Heart left ventricle (tissue), 16 donors: ENCODE measurements at regions not wholly inside any gene's neighbourhood (a gene's known extent, or its start where the extent isn't known, plus 50 kb on each side); places are given as distances from the start of the nearest gene placed in this dataset.

Experiments used
- ATAC-seq, 4 donors: fragments of 200-7000 bp; cut with Tn5 transposase; one replicate each; pipeline ENCODE4 v1.9.1; 2020 to 2022; ENCODE audit warnings: moderate library complexity in 4 of 4, mild to moderate bottlenecking in 3 of 4, moderate number of reproducible peaks in 1 of 4
- DNase-seq, 5 donors: peaks; one replicate each; pipeline ENCODE4 v3.0.0-alpha.2; 2020
- H3K27ac ChIP-seq, 12 donors: fragments of 200-600 bp; sonication (generic) in 4 of 12; one replicate each; pipeline versions ENCODE4 v1.5.0 to v1.8.0; 2016 to 2022; ENCODE audit warnings: mild to moderate bottlenecking in 2 of 12
- H3K27me3 ChIP-seq, 9 donors: fragments of 200-600 bp; sonication (generic) in 2 of 9; one replicate each; pipeline versions ENCODE4 v1.5.1 to v1.8.0; 2016 to 2022; ENCODE audit warnings: mild to moderate bottlenecking in 3 of 9
- H3K36me3 ChIP-seq, 9 donors: fragments of 200-600 bp; sonication (generic) in 2 of 9; one replicate each; pipeline versions ENCODE4 v1.5.0 to v1.8.0; 2018 to 2022; ENCODE audit warnings: mild to moderate bottlenecking in 2 of 9
- H3K4me1 ChIP-seq, 12 donors: fragments of 200-600 bp; sonication (generic) in 4 of 12; one replicate each; pipeline versions ENCODE4 v1.5.0 to v1.8.0; 2016 to 2022; ENCODE audit warnings: mild to moderate bottlenecking in 3 of 12
- H3K4me3 ChIP-seq, 12 donors: fragments of 200-600 bp; sonication (generic) in 4 of 12; one replicate each; pipeline versions ENCODE4 v1.5.0 to v1.8.0; 2017 to 2022; ENCODE audit warnings: mild to moderate bottlenecking in 9 of 12, moderate library complexity in 4 of 12
- H3K9me3 ChIP-seq, 12 donors: fragments of 200-600 bp; sonication (generic) in 4 of 12; one replicate each; pipeline versions ENCODE4 v1.5.0 to v1.8.0; 2016 to 2022; ENCODE audit warnings: mild to moderate bottlenecking in 1 of 12
- CTCF ChIP-seq, 12 donors: fragments of 200-600 bp; sonication (generic) in 4 of 12; IDR thresholded peaks; one replicate each; pipeline versions ENCODE4 v1.5.0 to v1.8.0; 2018 to 2022; ENCODE audit warnings: antibody characterized with exemption in 12 of 12, mild to moderate bottlenecking in 5 of 12
- POLR2A ChIP-seq, 2 donors: fragments of 450-650 bp; IDR thresholded peaks; one replicate each; pipeline ENCODE4 v1.6.1; 2017; ENCODE audit warnings: antibody characterized with exemption in 2 of 2, mild to moderate bottlenecking in 2 of 2, moderate library complexity in 2 of 2
- WGBS, 4 donors: extraction: QIAGEN DNeasy Blood & Tissue Kit in 2 of 4; methylation state at CpG; one replicate each; pipeline versions ENCODE4 v1.1.5 to v1.1.7; 2013 to 2018; 5-methylcytosine and 5-hydroxymethylcytosine counted together
- intact Hi-C, 10 donors: fragments of 100-400 bp; cut with DNase I; formaldehyde crosslinking; loops; one replicate each; pipeline versions ENCODE4 v1.11.1 to v1.14.2; 2022
- donor health status: ischemic (EF 13 %, LVEDD 7.1; RV severe dilation, severe dysfunction).
- donor health status: healthy with polysubstance abuse.
- donor health status: DM: no; HTN: yes; CAD: no.
- donor health status: DM: no; HTN: no; CAD: no.
- donor health status: ischemic (EF 25% LVEDD 6.9; RV normal size, moderate dysfunction).
- donor health status: ischemic (EF 25% LVEDD 5.7; RV mildly dilated, moderate dysfunction).
- donor health status: healthy.
- donor health status: DM: yes; HTN: yes; CAD: no.
- donor health status: ischemic (EF 35%, LVEDD 5.7; RV mildly dilated, moderate dysfunction).
- donor health status: nonischemic (EF 11% LVEDD 7.7; RV severe dilation, severe dysfunction).
- donor health status: DM: yes; HTN: yes; CAD: no.
- donor health status: PGD.
- donor health status: ischemic (EF 29% LVEDD 5.4; RV normal size, mild dysfunction).
- donor health status: nonischemic (EF 23%, LVEDD 6.1; RV moderate dilation, normal function).

- Histone ChIP-seq H3K4me1 (no peaks in the 10 kb centered on the region), H3K27me3 (peaks cover 0 to 6% (median 0%) of the 10 kb centered on the region in 9 donors), H3K27ac (no peak overlapping the region), H3K36me3 (no peaks in the 10 kb centered on the region), H3K9me3 (no peaks in the 10 kb centered on the region), H3K4me3 (no peak overlapping the region)
- ATAC-seq (peak in 1 of 4 donors; percentile 52), DNase-seq (no peak)
- WGBS, 4 donors, result 1 to 6% (median 4%) methylated on average over 3 of the region's 3 CpGs
- TF ChIP-seq POLR2A (IDR thresholded peaks at IDR 0.05), result no peak
- TF ChIP-seq CTCF (IDR thresholded peaks at IDR 0.05), result no peak
- intact Hi-C loops, result no loop called here
Measured at GRCh38 chr5:152542741-152543140, 137.7 kb upstream of the NMUR2 start.

GRCh38 chr5:152546493-152546892 is 141.4 kb upstream of the NMUR2 start:
- H3K4me3 ChIP-seq, result no peak overlapping the region
- no peaks in the 10 kb centered on the region for H3K36me3 ChIP-seq
- no peaks in the 10 kb centered on the region for H3K9me3 ChIP-seq
- no peak overlapping the region for H3K27ac ChIP-seq
- H3K4me1 ChIP-seq, result no peaks in the 10 kb centered on the region
- WGBS, 4 donors, result 77 to 83% (median 81%) methylated on average over 2 of the region's 2 CpGs
- intact Hi-C loops, result no loop called here
- TF ChIP-seq POLR2A (IDR thresholded peaks at IDR 0.05) (no peak), CTCF (IDR thresholded peaks at IDR 0.05) (no peak)
- H3K27me3 ChIP-seq, result peaks cover 0 to 6% (median 0%) of the 10 kb centered on the region in 9 donors
- DNase-seq, result no peak
- ATAC-seq, result no peak

GRCh38 chr5:152547202-152547601 is 142.1 kb upstream of the NMUR2 start:
- Histone ChIP-seq H3K9me3 (no peaks in the 10 kb centered on the region), H3K27me3 (peaks cover 0 to 6% (median 0%) of the 10 kb centered on the region in 9 donors), H3K4me1 (no peaks in the 10 kb centered on the region), H3K27ac (no peak overlapping the region), H3K4me3 (no peak overlapping the region), H3K36me3 (no peaks in the 10 kb centered on the region)
- intact Hi-C loops, result no loop called here
- TF ChIP-seq CTCF (IDR thresholded peaks at IDR 0.05) (no peak), POLR2A (IDR thresholded peaks at IDR 0.05) (no peak)
- ATAC-seq (no peak), DNase-seq (no peak)
- WGBS, 4 donors, result 60 to 68% (median 63%) methylated on average over 5 of the region's 5 CpGs

GRCh38 chr5:152549709-152550108 is 144.6 kb upstream of the NMUR2 start:
- H3K27ac ChIP-seq, result no peak overlapping the region
- no peak overlapping the region for H3K4me3 ChIP-seq
- intact Hi-C loops, result no loop called here
- no peaks in the 10 kb centered on the region for H3K27me3 ChIP-seq
- H3K9me3 ChIP-seq, result no peaks in the 10 kb centered on the region
- DNase-seq (no peak), ATAC-seq (no peak)
- H3K4me1 ChIP-seq, result no peaks in the 10 kb centered on the region
- TF ChIP-seq POLR2A (IDR thresholded peaks at IDR 0.05), result no peak
- no peak for TF ChIP-seq CTCF (IDR thresholded peaks at IDR 0.05)
- no peaks in the 10 kb centered on the region for H3K36me3 ChIP-seq
- 63 to 86% (median 83%) methylated on average over 2 of the region's 2 CpGs for WGBS, 4 donors
